Neural progenitor cell (in vitro differentiated cells): ENCODE measurements at regions not wholly inside any gene's neighbourhood (a gene's known extent, or its start where the extent isn't known, plus 50 kb on each side); places are given as distances from the start of the nearest gene placed in this dataset.

Experiments used
- DNase-seq: peaks from one replicate; pipeline ENCODE4 v3.0.0-alpha.2; 2016; ENCODE audit warnings: low spot score
- H2AFZ ChIP-seq: fragments of 200-600 bp; sonication (generic); replicated peaks from 2 replicates; pipeline ENCODE4 v1.6.1; 2016; ENCODE audit warnings: antibody characterized with exemption
- H3F3A ChIP-seq: fragments of 200-600 bp; sonication (generic); 2 replicates; pipeline ENCODE4 v1.6.1; 2016; ENCODE audit warnings: antibody characterized with exemption, low read depth
- H3K27ac ChIP-seq: fragments of 200-600 bp; sonication (generic); 2 replicates; pipeline ENCODE4 v1.5.1; 2016; ENCODE audit warnings: mild to moderate bottlenecking
- H3K27me3 ChIP-seq: fragments of 200-600 bp; sonication (generic); 2 replicates; pipeline ENCODE4 v1.6.1; 2016; ENCODE audit warnings: mild to moderate bottlenecking, moderate library complexity
- H3K36me3 ChIP-seq: fragments of 200-600 bp; sonication (generic); 2 replicates; pipeline ENCODE4 v1.5.1; 2016
- H3K4me1 ChIP-seq: fragments of 200-600 bp; sonication (generic); 2 replicates; pipeline ENCODE4 v1.6.1; 2016; ENCODE audit warnings: mixed run types
- H3K4me2 ChIP-seq: fragments of 200-600 bp; sonication (generic); 2 replicates; pipeline ENCODE4 v1.6.1; 2016
- H3K4me3 ChIP-seq: fragments of 200-600 bp; sonication (generic); 2 replicates; pipeline ENCODE4 v1.5.1; 2016
- H3K79me2 ChIP-seq: fragments of 200-600 bp; sonication (generic); 2 replicates; pipeline ENCODE4 v1.6.1; 2016; ENCODE audit warnings: low read depth
- H3K9ac ChIP-seq: fragments of 200-600 bp; sonication (generic); 2 replicates; pipeline ENCODE4 v1.6.1; 2016
- H3K9me3 ChIP-seq: fragments of 200-600 bp; sonication (generic); 2 replicates; pipeline ENCODE4 v1.5.1; 2016; ENCODE audit warnings: low read depth
- H4K20me1 ChIP-seq: fragments of 200-600 bp; sonication (generic); 2 replicates; pipeline ENCODE4 v1.6.1; 2016; ENCODE audit warnings: low read depth
- H3K27ac Mint-ChIP-seq: 3 replicates; pipeline ENCODE4 v1.8.0; 2021; ENCODE audit warnings: mixed read lengths
- H3K27me3 Mint-ChIP-seq: 2 replicates; pipeline ENCODE4 v1.8.0; 2022; ENCODE audit warnings: low read depth, mild to moderate bottlenecking, inconsistent platforms, moderate library complexity, mixed read lengths; ENCODE audit not compliant: insufficient read depth
- H3K36me3 Mint-ChIP-seq: 3 replicates; pipeline ENCODE4 v1.8.0; 2021; ENCODE audit warnings: mixed read lengths
- H3K4me1 Mint-ChIP-seq: 3 replicates; pipeline ENCODE4 v1.8.0; 2021; ENCODE audit warnings: mixed read lengths
- H3K4me3 Mint-ChIP-seq: 3 replicates; pipeline ENCODE4 v1.8.0; 2021; ENCODE audit warnings: mild to moderate bottlenecking, moderate library complexity, mixed read lengths
- H3K9me3 Mint-ChIP-seq: 3 replicates; pipeline ENCODE4 v1.8.0; 2020; ENCODE audit warnings: mixed read lengths
- EZH2 ChIP-seq: fragments of 200-600 bp; sonication (generic); IDR thresholded peaks from 2 replicates; pipeline ENCODE4 v1.6.1; 2017; ENCODE audit warnings: antibody characterized with exemption, mild to moderate bottlenecking, moderate library complexity
- EZH2phosphoT487 ChIP-seq: fragments of 200-600 bp; sonication (generic); IDR thresholded peaks from 2 replicates; pipeline ENCODE4 v1.6.1; 2017; ENCODE audit warnings: antibody characterized with exemption
- TF ChIP-seq, protein P1 (sequence below): fragments of 200-600 bp; sonication (generic); IDR thresholded peaks from 2 replicates; pipeline ENCODE4 v1.5.1; 2017; ENCODE audit warnings: antibody characterized with exemption, mild to moderate bottlenecking

DNA sequence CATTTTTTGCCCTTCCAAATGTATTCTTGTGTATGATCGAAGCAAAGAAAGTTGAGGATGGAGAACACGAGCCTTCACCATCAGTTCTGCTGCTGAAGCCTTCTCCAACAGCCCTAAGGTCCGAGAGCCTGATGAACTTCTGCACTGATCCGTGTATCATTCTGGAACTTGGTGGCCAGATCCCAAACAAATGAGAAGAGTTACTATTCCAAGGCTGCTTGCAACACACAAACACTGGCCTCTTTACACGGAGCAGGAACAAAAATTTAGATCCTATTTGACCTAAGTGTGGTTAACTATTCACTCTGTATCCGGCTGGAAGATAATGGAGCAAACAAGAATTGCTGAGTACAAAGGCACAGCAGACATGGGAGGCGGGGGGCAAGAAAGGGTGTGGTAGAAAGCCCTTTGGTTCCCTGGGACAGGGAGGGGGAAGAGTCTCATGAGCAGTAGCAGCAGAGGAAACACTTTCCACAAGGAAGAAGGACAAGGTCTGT is 282.9 kb downstream of the SOX9 start:
- Mint-ChIP-seq H3K27ac (no peak overlapping the region), H3K4me3 (no peak overlapping the region), H3K27me3 (peaks cover 8% of the 10 kb centered on the region), H3K4me1 (peaks cover 27% of the 10 kb centered on the region), H3K36me3 (peaks cover 5% of the 10 kb centered on the region), H3K9me3 (peaks cover 2% of the 10 kb centered on the region)
- no peak for DNase-seq
- TF ChIP-seq EZH2 (no peak), EZH2phosphoT487 (no peak)
- TF ChIP-seq, protein P1, sequence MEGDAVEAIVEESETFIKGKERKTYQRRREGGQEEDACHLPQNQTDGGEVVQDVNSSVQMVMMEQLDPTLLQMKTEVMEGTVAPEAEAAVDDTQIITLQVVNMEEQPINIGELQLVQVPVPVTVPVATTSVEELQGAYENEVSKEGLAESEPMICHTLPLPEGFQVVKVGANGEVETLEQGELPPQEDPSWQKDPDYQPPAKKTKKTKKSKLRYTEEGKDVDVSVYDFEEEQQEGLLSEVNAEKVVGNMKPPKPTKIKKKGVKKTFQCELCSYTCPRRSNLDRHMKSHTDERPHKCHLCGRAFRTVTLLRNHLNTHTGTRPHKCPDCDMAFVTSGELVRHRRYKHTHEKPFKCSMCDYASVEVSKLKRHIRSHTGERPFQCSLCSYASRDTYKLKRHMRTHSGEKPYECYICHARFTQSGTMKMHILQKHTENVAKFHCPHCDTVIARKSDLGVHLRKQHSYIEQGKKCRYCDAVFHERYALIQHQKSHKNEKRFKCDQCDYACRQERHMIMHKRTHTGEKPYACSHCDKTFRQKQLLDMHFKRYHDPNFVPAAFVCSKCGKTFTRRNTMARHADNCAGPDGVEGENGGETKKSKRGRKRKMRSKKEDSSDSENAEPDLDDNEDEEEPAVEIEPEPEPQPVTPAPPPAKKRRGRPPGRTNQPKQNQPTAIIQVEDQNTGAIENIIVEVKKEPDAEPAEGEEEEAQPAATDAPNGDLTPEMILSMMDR, result no peak
- Histone ChIP-seq H3K4me3 (no peak overlapping the region), H3K36me3 (no peaks in the 10 kb centered on the region), H3K9me3 (no peaks in the 10 kb centered on the region), H3K27ac (no peak overlapping the region), H3K27me3 (no peaks in the 10 kb centered on the region), H3K9ac (no peak overlapping the region), H3F3A (no peaks in the 10 kb centered on the region), H4K20me1 (no peaks in the 10 kb centered on the region), H3K4me2 (no peak overlapping the region), H3K4me1 (peaks cover 4% of the 10 kb centered on the region), H2AFZ (no peak overlapping the region), H3K79me2 (no peaks in the 10 kb centered on the region)

DNA sequence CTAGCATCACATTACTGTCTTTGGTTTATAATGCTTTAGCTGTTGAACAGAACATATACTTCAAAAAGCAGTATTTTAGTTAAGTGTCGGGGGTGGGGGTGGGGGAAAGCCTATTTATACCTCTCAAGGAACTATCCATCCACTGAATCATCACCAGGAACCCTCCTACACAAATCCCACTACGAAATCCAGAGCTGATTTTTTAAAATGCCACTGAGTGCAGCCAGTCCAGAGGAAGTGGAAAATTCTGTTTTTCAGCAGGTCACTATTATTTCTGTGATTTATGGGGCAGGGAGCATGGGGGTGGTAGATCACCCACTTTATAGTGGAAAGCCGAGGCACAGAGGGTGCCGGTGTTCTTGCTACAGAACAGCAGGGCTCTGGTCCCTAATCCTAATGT is 284.1 kb downstream of the SOX9 start:
- Mint-ChIP-seq H3K9me3 (peaks cover 9% of the 10 kb centered on the region), H3K4me3 (no peak overlapping the region), H3K4me1 (peaks cover 27% of the 10 kb centered on the region), H3K36me3 (peaks cover 5% of the 10 kb centered on the region), H3K27me3 (peaks cover 6% of the 10 kb centered on the region), H3K27ac (no peak overlapping the region)
- H3K27ac ChIP-seq, result no peak overlapping the region
- no peak overlapping the region for H3K9ac ChIP-seq
- no peaks in the 10 kb centered on the region for H3K27me3 ChIP-seq
- H3K36me3 ChIP-seq, result no peaks in the 10 kb centered on the region
- H3K4me1 ChIP-seq, result peaks cover 4% of the 10 kb centered on the region
- no peaks in the 10 kb centered on the region for H4K20me1 ChIP-seq
- no peaks in the 10 kb centered on the region for H3F3A ChIP-seq
- no peak overlapping the region for H3K4me3 ChIP-seq
- no peak for DNase-seq
- TF ChIP-seq EZH2phosphoT487 (no peak), EZH2 (no peak)
- TF ChIP-seq, protein P1, result no peak
- H2AFZ ChIP-seq, result no peak overlapping the region
- no peak overlapping the region for H3K4me2 ChIP-seq
- H3K9me3 ChIP-seq, result no peaks in the 10 kb centered on the region
- no peaks in the 10 kb centered on the region for H3K79me2 ChIP-seq

DNA sequence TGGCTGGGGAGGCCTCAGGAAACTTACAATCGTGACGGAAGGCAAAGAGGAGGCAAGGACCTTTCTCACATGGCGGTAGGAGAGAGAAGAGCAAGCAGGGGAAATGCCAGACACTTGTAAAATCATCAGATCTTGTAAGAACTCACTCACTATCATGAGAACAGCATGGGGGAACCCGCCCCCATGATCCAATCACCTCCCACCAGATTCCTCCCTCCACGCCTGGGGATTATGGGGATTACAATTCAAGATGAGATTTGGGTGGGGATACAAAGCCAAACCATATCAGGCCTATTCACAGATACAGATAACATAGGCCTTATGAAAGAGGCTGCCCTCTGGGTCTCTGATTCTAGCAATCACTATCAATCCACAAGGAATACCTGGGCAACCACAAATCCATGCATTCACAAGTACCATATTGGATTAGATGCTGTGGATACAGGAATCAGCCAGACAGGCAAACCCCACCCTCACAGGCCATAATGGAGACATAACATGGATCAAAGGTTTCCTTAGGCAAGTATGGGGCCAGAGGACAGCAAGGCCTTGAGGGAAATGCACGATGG is 284.9 kb downstream of the SOX9 start:
- peaks cover 4% of the 10 kb centered on the region for H3K4me1 ChIP-seq
- H2AFZ ChIP-seq, result no peak overlapping the region
- H3K27ac Mint-ChIP-seq, result no peak overlapping the region
- no peak overlapping the region for H3K27ac ChIP-seq
- no peak overlapping the region for H3K9ac ChIP-seq
- no peak overlapping the region for H3K4me3 Mint-ChIP-seq
- no peak overlapping the region for H3K4me3 ChIP-seq
- TF ChIP-seq EZH2phosphoT487 (no peak), EZH2 (no peak)
- TF ChIP-seq, protein P1, result no peak
- no peaks in the 10 kb centered on the region for H3K79me2 ChIP-seq
- DNase-seq, result no peak
- H3K4me1 Mint-ChIP-seq, result peaks cover 27% of the 10 kb centered on the region
- H3K27me3 Mint-ChIP-seq, result peaks cover 6% of the 10 kb centered on the region
- peaks cover 9% of the 10 kb centered on the region for H3K9me3 Mint-ChIP-seq
- no peaks in the 10 kb centered on the region for H3F3A ChIP-seq
- H3K36me3 Mint-ChIP-seq, result peaks cover 5% of the 10 kb centered on the region
- no peaks in the 10 kb centered on the region for H3K36me3 ChIP-seq
- no peaks in the 10 kb centered on the region for H3K9me3 ChIP-seq
- H4K20me1 ChIP-seq, result no peaks in the 10 kb centered on the region
- no peaks in the 10 kb centered on the region for H3K27me3 ChIP-seq
- H3K4me2 ChIP-seq, result no peak overlapping the region
